GM23248 (cell line): ENCODE measurements at regions not wholly inside any gene's neighbourhood (a gene's known extent, or its start where the extent isn't known, plus 50 kb on each side); places are given as distances from the start of the nearest gene placed in this dataset.

Source experiments
- DNase-seq: peaks from one replicate; pipeline ENCODE4 v3.0.0-alpha.2; 2015
- H2AFZ ChIP-seq: fragments of 200-600 bp; sonication (generic); 2 replicates; pipeline ENCODE4 v1.6.1; 2016; ENCODE audit warnings: antibody characterized with exemption
- H3F3A ChIP-seq: fragments of 200-600 bp; sonication (generic); 2 replicates; pipeline ENCODE4 v1.6.1; 2016; ENCODE audit warnings: mild to moderate bottlenecking, antibody characterized with exemption, mixed run types; ENCODE audit not compliant: insufficient read depth
- H3K27ac ChIP-seq: fragments of 200-600 bp; sonication (generic); 2 replicates; pipeline ENCODE4 v1.5.1; 2016; ENCODE audit warnings: mild to moderate bottlenecking
- H3K27me3 ChIP-seq: fragments of 200-600 bp; sonication (generic); replicated peaks from 2 replicates; pipeline ENCODE4 v1.6.1; 2016; ENCODE audit warnings: mild to moderate bottlenecking; ENCODE audit not compliant: insufficient read depth
- H3K36me3 ChIP-seq: fragments of 200-600 bp; sonication (generic); 2 replicates; pipeline ENCODE4 v1.6.1; 2016; ENCODE audit warnings: low read depth, mild to moderate bottlenecking
- H3K4me1 ChIP-seq: fragments of 200-600 bp; sonication (generic); 2 replicates; pipeline ENCODE4 v1.6.1; 2016; ENCODE audit warnings: mild to moderate bottlenecking; ENCODE audit not compliant: insufficient read depth
- H3K4me2 ChIP-seq: fragments of 200-600 bp; sonication (generic); one replicate; pipeline ENCODE4 v1.6.1; 2016; ENCODE audit warnings: mild to moderate bottlenecking; ENCODE audit not compliant: unreplicated experiment
- H3K4me3 ChIP-seq: fragments of 200-600 bp; sonication (generic); 2 replicates; pipeline ENCODE4 v1.5.1; 2016; ENCODE audit warnings: mild to moderate bottlenecking
- H3K79me2 ChIP-seq: fragments of 200-600 bp; sonication (generic); 2 replicates; pipeline ENCODE4 v1.6.1; 2016; ENCODE audit warnings: mild to moderate bottlenecking; ENCODE audit not compliant: insufficient read depth
- H3K9ac ChIP-seq: fragments of 200-600 bp; sonication (generic); 2 replicates; pipeline ENCODE4 v1.6.1; 2016; ENCODE audit warnings: mild to moderate bottlenecking
- H3K9me2 ChIP-seq: fragments of 200-600 bp; sonication (generic); 2 replicates; pipeline ENCODE4 v1.6.1; 2016; ENCODE audit warnings: mixed run types, mild to moderate bottlenecking, moderate library complexity; ENCODE audit not compliant: insufficient read depth
- H3K9me3 ChIP-seq: fragments of 200-600 bp; sonication (generic); one replicate; pipeline ENCODE4 v1.6.1; 2017; ENCODE audit warnings: low read depth
- H4K20me1 ChIP-seq: fragments of 200-600 bp; sonication (generic); 2 replicates; pipeline ENCODE4 v1.6.0; 2016; ENCODE audit not compliant: insufficient read depth
- EZH2 ChIP-seq: fragments of 200-600 bp; sonication (generic); IDR thresholded peaks from 2 replicates; pipeline ENCODE4 v1.6.1; 2018; ENCODE audit warnings: antibody characterized with exemption, mild to moderate bottlenecking; ENCODE audit not compliant: insufficient read depth, poor library complexity, severe bottlenecking
- EZH2phosphoT487 ChIP-seq: fragments of 200-600 bp; sonication (generic); IDR thresholded peaks from 2 replicates; pipeline ENCODE4 v1.6.1; 2018; ENCODE audit warnings: antibody characterized with exemption, moderate library complexity, mild to moderate bottlenecking, low read depth; ENCODE audit not compliant: insufficient read depth
- WGBS, 2 experiments: methylation state at CpG; one replicate each; pipeline ENCODE4 v1.1.6; 2015 to 2017; ENCODE audit warnings: low lambda C conversion rate in 2 of 2, low coverage in 1 of 2; ENCODE audit errors: missing lambda C conversion rate in 2 of 2; 5-methylcytosine and 5-hydroxymethylcytosine counted together
- in situ Hi-C: fragments of 300-500 bp; cut with MboI; formaldehyde crosslinking; loops from 2 replicates; pipeline ENCODE4 v1.15.0; 2020

- peak overlapping the region; percentile 20 for H3K4me2 ChIP-seq
- H3K4me3 ChIP-seq = no peak overlapping the region
- no peak for TF ChIP-seq EZH2phosphoT487
- no peak for TF ChIP-seq EZH2
- H4K20me1 ChIP-seq = no peaks in the 10 kb centered on the region
- no peaks in the 10 kb centered on the region for H3F3A ChIP-seq
- H3K4me1 ChIP-seq = no peaks in the 10 kb centered on the region
- peak overlapping the region; percentile 51; the same call in 1 of the 2 replicates for H2AFZ ChIP-seq
- H3K9me2 ChIP-seq = no peaks in the 10 kb centered on the region
- in situ Hi-C loops = no loop called here
- no peak overlapping the region for H3K27ac ChIP-seq
- H3K9ac ChIP-seq = no peak overlapping the region
- no peaks in the 10 kb centered on the region for H3K27me3 ChIP-seq
- H3K79me2 ChIP-seq = no peaks in the 10 kb centered on the region
- H3K36me3 ChIP-seq = no peaks in the 10 kb centered on the region
- 5 to 15% methylated on average over 2 of the region's 2 CpGs for WGBS, 2 experiments
- peak; percentile 61 for DNase-seq
- no peaks in the 10 kb centered on the region for H3K9me3 ChIP-seq
Measured at GRCh38 chr12:78392918-78393317, 471.7 kb upstream of the SYT1 start.

GRCh38 chr12:78395961-78396360 is 468.6 kb upstream of the SYT1 start:
- WGBS, 2 experiments = 94% methylated on average over 1 of the region's 1 CpG
- no peaks in the 10 kb centered on the region for H3K36me3 ChIP-seq
- no peaks in the 10 kb centered on the region for H3K9me2 ChIP-seq
- H3K4me2 ChIP-seq = no peak overlapping the region
- H3K9me3 ChIP-seq = no peaks in the 10 kb centered on the region
- in situ Hi-C loops = no loop called here
- DNase-seq = no peak
- no peaks in the 10 kb centered on the region for H4K20me1 ChIP-seq
- H3F3A ChIP-seq = no peaks in the 10 kb centered on the region
- no peaks in the 10 kb centered on the region for H3K27me3 ChIP-seq
- no peak overlapping the region for H3K9ac ChIP-seq
- no peaks in the 10 kb centered on the region for H3K4me1 ChIP-seq
- no peaks in the 10 kb centered on the region for H3K79me2 ChIP-seq
- no peak overlapping the region for H2AFZ ChIP-seq
- no peak for TF ChIP-seq EZH2phosphoT487
- no peak for TF ChIP-seq EZH2
- H3K4me3 ChIP-seq = no peak overlapping the region
- no peak overlapping the region for H3K27ac ChIP-seq

DNA sequence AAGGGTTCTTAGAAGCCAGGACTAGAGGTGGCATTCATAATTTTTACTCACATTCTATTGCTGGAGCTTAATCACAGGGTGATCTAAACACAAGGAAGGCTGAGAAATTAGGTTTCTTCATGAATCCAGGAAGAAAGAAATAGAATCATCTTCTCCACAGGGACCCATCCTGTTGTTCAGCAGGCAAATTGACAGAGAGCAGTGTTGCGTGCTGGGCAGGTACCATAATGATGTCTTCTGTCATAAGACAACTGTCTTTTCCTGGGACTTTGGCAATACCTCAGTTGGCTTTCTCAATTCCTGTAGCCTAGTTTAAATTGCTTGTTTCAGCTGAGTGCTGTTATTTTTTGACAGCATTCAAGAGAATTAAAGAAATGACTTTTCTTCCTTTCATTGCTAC is 468.0 kb upstream of the SYT1 start:
- Histone ChIP-seq H3K79me2 (no peaks in the 10 kb centered on the region), H3K4me1 (no peaks in the 10 kb centered on the region), H3K4me2 (no peak overlapping the region), H2AFZ (no peak overlapping the region), H4K20me1 (no peaks in the 10 kb centered on the region), H3K9me3 (no peaks in the 10 kb centered on the region), H3K9ac (no peak overlapping the region), H3K4me3 (no peak overlapping the region), H3K9me2 (no peaks in the 10 kb centered on the region), H3K36me3 (no peaks in the 10 kb centered on the region), H3K27ac (no peak overlapping the region), H3K27me3 (no peaks in the 10 kb centered on the region), H3F3A (no peaks in the 10 kb centered on the region)
- in situ Hi-C loops = no loop called here
- 95 to 100% methylated on average over 1 of the region's 1 CpG for WGBS, 2 experiments
- no peak for TF ChIP-seq EZH2phosphoT487
- no peak for TF ChIP-seq EZH2
- DNase-seq = no peak

- peaks cover 13% of the 10 kb centered on the region for H3F3A ChIP-seq
- no peaks in the 10 kb centered on the region for H3K9me3 ChIP-seq
- H3K9ac ChIP-seq = no peak overlapping the region
- in situ Hi-C loops = no loop called here
- no peaks in the 10 kb centered on the region for H4K20me1 ChIP-seq
- no peaks in the 10 kb centered on the region for H3K27me3 ChIP-seq
- H3K27ac ChIP-seq = no peak overlapping the region
- DNase-seq = no peak
- TF ChIP-seq EZH2 = no peak
- no peak for TF ChIP-seq EZH2phosphoT487
- H3K9me2 ChIP-seq = no peaks in the 10 kb centered on the region
- H3K36me3 ChIP-seq = no peaks in the 10 kb centered on the region
- H3K4me3 ChIP-seq = no peak overlapping the region
- H3K4me2 ChIP-seq = no peak overlapping the region
- H2AFZ ChIP-seq = no peak overlapping the region
- H3K79me2 ChIP-seq = no peaks in the 10 kb centered on the region
- 93 to 98% methylated on average over 2 of the region's 2 CpGs for WGBS, 2 experiments
- peaks cover 12% of the 10 kb centered on the region for H3K4me1 ChIP-seq
Measured at GRCh38 chr12:78398750-78399149, 465.8 kb upstream of the SYT1 start.
